GM23338 (cell line): ENCODE measurements at regions not wholly inside any gene's neighbourhood (a gene's known extent, or its start where the extent isn't known, plus 50 kb on each side); places are given as distances from the start of the nearest gene placed in this dataset.

Experiments
- CTCF ChIP-seq, 2 experiments: fragments of 200-600 bp in 1 of 2; sonication (generic) in 1 of 2; conservative IDR thresholded peaks; 2 replicates each; pipeline versions ENCODE4 v1.5.1 to v1.6.1; 2016 to 2017; ENCODE audit warnings: antibody characterized with exemption in 2 of 2, low read depth in 2 of 2, mild to moderate bottlenecking in 2 of 2, moderate library complexity in 1 of 2
- ETS1 ChIP-seq: IDR thresholded peaks from 2 replicates; pipeline ENCODE4 v1.6.1; 2016; ENCODE audit warnings: antibody characterized with exemption
- EZH2phosphoT487 ChIP-seq: fragments of 200-600 bp; sonication (generic); IDR thresholded peaks from one replicate; pipeline ENCODE4 v1.8.1; 2018; ENCODE audit warnings: antibody characterized with exemption; ENCODE audit not compliant: unreplicated experiment
- POLR2AphosphoS5 ChIP-seq: IDR thresholded peaks from 2 replicates; pipeline ENCODE4 v1.6.1; 2016; ENCODE audit warnings: antibody characterized with exemption, low read depth
- REST ChIP-seq: IDR thresholded peaks from one replicate; pipeline ENCODE4 v1.6.1; 2018; ENCODE audit warnings: antibody characterized with exemption; ENCODE audit not compliant: unreplicated experiment

GRCh38 chr5:66239034-66239433 lies 94.9 kb downstream of the SREK1 start:
- TF ChIP-seq EZH2phosphoT487: no peak
- TF ChIP-seq POLR2AphosphoS5: no peak
- TF ChIP-seq ETS1: no peak
- no peak for TF ChIP-seq REST
- peak; percentile 69 to 73 for TF ChIP-seq CTCF (conservative IDR thresholded peaks at IDR 0.05; ENCODE audit: low read depth in 2 of 2)
